Panc1 (cell line): ENCODE measurements at regions not wholly inside any gene's neighbourhood (a gene's known extent, or its start where the extent isn't known, plus 50 kb on each side); places are given as distances from the start of the nearest gene placed in this dataset.

Experiments used
- ATAC-seq: fragments of 200-7000 bp; cut with Tn5 transposase; 2 replicates; pipeline ENCODE4 v1.9.1; 2020; ENCODE audit warnings: mild to moderate bottlenecking, moderate library complexity
- BruUV-seq: library from RNA; stranded (reverse); fragments of 400-500 nt; replicated peaks from 2 replicates; lab custom pipeline; 2021; lab: Mats Ljungman, UMichigan
- CTCF ChIA-PET: fragments of 300-600 bp; sonication (Branson Sonifier 250); formaldehyde crosslinking; loops from one replicate; lab custom pipeline; 2022; ENCODE audit warnings: antibody characterized with exemption; lab: Charles Lee
- POLR2A ChIA-PET: fragments of 300-600 bp; sonication (Branson Sonifier 250); formaldehyde crosslinking; loops from one replicate; lab custom pipeline; 2022; ENCODE audit warnings: antibody characterized with exemption; lab: Charles Lee
- DNase-seq: peaks from one replicate; pipeline ENCODE4 v3.0.0-alpha.2; 2010; ENCODE audit warnings: low read depth, low spot score
- H3K27ac ChIP-seq: 2 replicates; pipeline ENCODE4 v1.5.1; 2011; ENCODE audit warnings: mild to moderate bottlenecking, low read length, inconsistent platforms
- H3K27me3 ChIP-seq: fragments of 200-500 bp; sonication (Bioruptor generic); 2 replicates; pipeline ENCODE4 v1.6.0; 2014; ENCODE audit warnings: low read length, inconsistent platforms; ENCODE audit not compliant: control insufficient read depth, insufficient read depth
- H3K36me3 ChIP-seq: fragments of 200-500 bp; sonication (Bioruptor generic); 2 replicates; pipeline ENCODE4 v1.5.1; 2014; ENCODE audit warnings: inconsistent platforms, mild to moderate bottlenecking, low read length, moderate library complexity; ENCODE audit not compliant: control insufficient read depth, insufficient read depth
- H3K4me1 ChIP-seq: 2 replicates; pipeline ENCODE4 v1.5.1; 2011; ENCODE audit warnings: inconsistent platforms, mild to moderate bottlenecking, low read length, moderate library complexity; ENCODE audit not compliant: control insufficient read depth, insufficient read depth
- H3K4me3 ChIP-seq, 2 experiments: 2 replicates each; pipeline ENCODE4 v1.5.1; 2011 to 2012; ENCODE audit warnings: low read depth in 2 of 2, low read length in 2 of 2, mild to moderate bottlenecking in 2 of 2, inconsistent platforms in 1 of 2, moderate library complexity in 1 of 2
- H3K9me3 ChIP-seq: fragments of 200-500 bp; sonication (Bioruptor generic); 2 replicates; pipeline ENCODE4 v1.5.1; 2014; ENCODE audit warnings: low read depth, mild to moderate bottlenecking, inconsistent platforms, low read length, moderate library complexity; ENCODE audit not compliant: control insufficient read depth, insufficient read depth
- CTCF ChIP-seq: fragments of 450-650 bp; IDR thresholded peaks from 2 replicates; pipeline ENCODE4 v1.5.1; 2017; ENCODE audit warnings: mild to moderate bottlenecking
- POLR2AphosphoS5 ChIP-seq: IDR thresholded peaks from 2 replicates; pipeline ENCODE4 v1.6.1; 2012; ENCODE audit warnings: mild to moderate bottlenecking, low read depth, low read length, moderate library complexity
- REST ChIP-seq, 2 experiments: IDR thresholded peaks; 2 replicates each; pipeline ENCODE4 v1.6.1; 2011 to 2012; ENCODE audit warnings: low read depth in 2 of 2, control low read depth in 1 of 2, low read length in 1 of 2, mild to moderate bottlenecking in 1 of 2, moderate library complexity in 1 of 2; ENCODE audit not compliant: insufficient read depth in 1 of 2
- SIN3A ChIP-seq: IDR thresholded peaks from 2 replicates; pipeline ENCODE4 v1.6.1; 2012; ENCODE audit warnings: low read depth, mild to moderate bottlenecking, low read length, moderate library complexity, borderline replicate concordance; ENCODE audit not compliant: insufficient read depth
- TCF7L2 ChIP-seq: IDR thresholded peaks from 2 replicates; pipeline ENCODE4 v1.6.1; 2011; ENCODE audit warnings: mild to moderate bottlenecking, low read depth, low read length, inconsistent platforms
- in situ Hi-C: cut with HindIII; loops from 2 replicates; pipeline ENCODE4 v1.10.0; 2016; ENCODE audit warnings: low sequenced_read_pairs, low pct_unique_long_range_greater_than_20kb
- intact Hi-C: fragments of 100-400 bp; cut with micrococcal nuclease; formaldehyde crosslinking; loops from one replicate; pipeline ENCODE4 v1.10.0; 2022; ENCODE audit not compliant: unreplicated experiment

DNA sequence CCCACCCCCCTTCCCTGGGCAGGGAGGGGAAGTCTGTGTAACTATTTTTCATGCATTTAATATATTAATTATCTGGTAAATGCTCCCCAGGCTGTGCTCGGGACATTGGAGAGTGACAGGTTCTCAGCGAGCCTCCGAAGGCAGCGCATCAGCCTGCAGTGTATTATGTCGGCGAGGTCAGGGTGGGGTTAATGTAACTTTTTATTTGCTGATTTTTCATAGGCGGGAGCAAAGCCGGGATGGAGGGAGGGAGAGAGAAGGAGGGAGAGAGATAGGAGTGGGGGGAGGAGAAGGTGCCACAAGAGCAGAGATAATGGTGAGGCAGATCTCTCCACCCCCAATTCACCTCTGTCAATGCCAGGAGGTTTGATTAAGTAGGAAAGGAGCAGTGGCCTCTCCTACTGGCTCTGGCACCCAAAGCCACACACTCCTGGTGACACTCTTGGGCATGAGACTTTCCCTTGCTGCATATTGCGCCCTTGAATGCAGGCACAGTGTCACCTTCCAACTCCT is 104.0 kb downstream of the MRM1 start:
- no peak overlapping the region for H3K4me3 ChIP-seq
- BruUV-seq: no TSS peak
- no peaks in the 10 kb centered on the region for H3K9me3 ChIP-seq
- ChIA-PET CTCF (interaction anchor here (0.7 kb wide), 1 partner anchor 802 kb away, joined by 4 read pairs; no protein-coding TSS in a partner anchor), POLR2A (interaction anchor here (0.7 kb wide), 1 partner anchor 46 kb away, joined by 5 read pairs; no protein-coding TSS in a partner anchor)
- no peak overlapping the region for H3K27ac ChIP-seq
- TF ChIP-seq SIN3A (no peak), TCF7L2 (no peak), POLR2AphosphoS5 (no peak), CTCF (no peak), REST (IDR thresholded peaks at IDR 0.05; ENCODE audit: insufficient read depth in 1 of 2, low read depth in 2 of 2, low read length in 1 of 2) (no peak)
- peaks cover 7% of the 10 kb centered on the region; the same call in 1 of the 2 replicates for H3K27me3 ChIP-seq
- ATAC-seq (no peak), DNase-seq (no peak)
- H3K36me3 ChIP-seq: no peaks in the 10 kb centered on the region
- intact Hi-C loops: loop anchor here (10.0 kb wide), 1 partner anchor 81 kb away; no protein-coding TSS in a partner anchor
- in situ Hi-C loops: no loop called here
- no peaks in the 10 kb centered on the region for H3K4me1 ChIP-seq

- H3K4me1 ChIP-seq: no peaks in the 10 kb centered on the region
- TF ChIP-seq TCF7L2 (no peak), CTCF (peak; percentile 77), SIN3A (no peak), POLR2AphosphoS5 (no peak), REST (IDR thresholded peaks at IDR 0.05; ENCODE audit: insufficient read depth in 1 of 2, low read depth in 2 of 2, low read length in 1 of 2) (0 out of 4 replicates have a peak, but pooled peaks of 1 of the 2 experiments have one; percentile 33)
- no peaks in the 10 kb centered on the region for H3K9me3 ChIP-seq
- DNase-seq (peak; percentile 10), ATAC-seq (peak; percentile 93)
- H3K4me3 ChIP-seq: no peak overlapping the region
- peaks cover 9% of the 10 kb centered on the region; the same call in 1 of the 2 replicates for H3K27me3 ChIP-seq
- H3K36me3 ChIP-seq: no peaks in the 10 kb centered on the region
- ChIA-PET CTCF (interaction anchor here (0.6 to 0.7 kb wide), 2 partner anchors 68 to 119 kb away, joined by 4 to 7 read pairs; no protein-coding TSS in a partner anchor), POLR2A (no interaction called here)
- no TSS peak for BruUV-seq
- no peak overlapping the region for H3K27ac ChIP-seq
- intact Hi-C loops (loop anchor here (10.0 kb wide), 1 partner anchor 81 kb away; no protein-coding TSS in a partner anchor), in situ Hi-C loops (no loop called here)
Observed at GRCh38 chr17:36705874-36706731, 104.7 kb downstream of the MRM1 start.
